ENCODE measurements at regions not wholly inside any gene's neighbourhood (a gene's known extent, or its start where the extent isn't known, plus 50 kb on each side); places are given as distances from the start of the nearest gene placed in this dataset.

DNA sequence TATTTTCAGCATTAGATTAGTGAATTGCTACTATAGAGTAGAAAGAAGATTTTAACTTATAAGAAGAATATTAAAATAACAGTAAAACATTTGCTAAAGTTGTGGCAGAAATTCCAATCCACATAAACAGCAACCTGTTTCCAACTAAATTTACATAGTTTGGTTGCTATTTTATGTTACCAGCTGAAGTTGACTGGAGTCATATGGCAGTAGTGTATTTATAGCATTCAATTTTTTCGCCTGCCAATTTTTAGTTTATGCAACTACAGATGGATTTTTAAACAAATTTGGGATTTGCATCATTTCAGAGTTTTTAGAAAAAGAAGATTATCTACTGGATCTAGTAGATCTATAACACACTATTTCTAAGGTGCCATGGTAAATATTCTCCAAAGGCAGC lies 332.5 kb upstream of the BCHE start:
- WGBS (ENCODE audit: low lambda C conversion rate): 0% methylated on average over 1 of the region's 1 CpG
- no peak overlapping the region for H3K27ac ChIP-seq (ENCODE audit: low read depth in 2 of 2, low read length in 1 of 2)
- POLR2A ChIA-PET: no interaction called here

DNA sequence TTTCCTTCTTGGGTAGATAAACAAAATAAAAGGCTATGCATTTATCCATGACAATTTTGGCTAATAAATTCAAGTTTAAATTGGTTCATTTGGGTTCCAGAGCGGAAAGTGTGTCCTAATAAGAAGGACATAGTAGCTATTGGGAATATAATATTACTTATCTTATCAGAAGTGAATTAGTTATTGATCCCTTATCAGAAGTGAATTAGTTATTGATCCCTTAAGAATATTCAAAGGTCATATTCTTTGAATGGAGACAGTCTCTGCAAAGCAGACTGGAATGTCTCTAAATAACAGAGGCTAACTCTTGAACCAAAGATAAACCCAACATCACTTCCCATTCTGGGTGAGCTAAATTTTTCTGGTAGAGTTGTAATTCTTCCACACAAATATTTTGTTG lies 290.7 kb upstream of the BCHE start:
- Histone ChIP-seq H3K4me2 (no peak overlapping the region), H3K9me2 (no peaks in the 10 kb centered on the region), H3K36me3 (replicated peaks in 1 of 2; ENCODE audit: control insufficient read depth in 1 of 2, insufficient read depth in 2 of 2, low read length in 1 of 2) (no peaks in the 10 kb centered on the region), H3K4me1 (ENCODE audit: control insufficient read depth in 1 of 2, insufficient read depth in 2 of 2, low read depth in 1 of 2, low read length in 1 of 2) (no peaks in the 10 kb centered on the region), H3K9ac (no peak overlapping the region), H4K20me1 (ENCODE audit: insufficient read depth) (no peaks in the 10 kb centered on the region), H3K79me2 (ENCODE audit: insufficient read depth) (no peaks in the 10 kb centered on the region), H3K27me3 (ENCODE audit: insufficient read depth) (no peaks in the 10 kb centered on the region), H3K4me3 (ENCODE audit: low read depth in 2 of 2, low read length in 1 of 2) (no peak overlapping the region), H2AFZ (ENCODE audit: low read depth) (no peak overlapping the region), H3K27ac (ENCODE audit: low read depth in 2 of 2, low read length in 1 of 2) (no peak overlapping the region), H3K9me3 (no peaks in the 10 kb centered on the region), H3F3A (replicated peaks; ENCODE audit: insufficient read depth) (no peaks in the 10 kb centered on the region)
- ChIA-PET CTCF (no interaction called here), POLR2A (no interaction called here)
- DNase-seq: no peak
- WGBS (ENCODE audit: low lambda C conversion rate): 6% methylated on average over 1 of the region's 1 CpG
- TF ChIP-seq POLR2AphosphoS5 (IDR thresholded peaks at IDR 0.05; ENCODE audit: low read depth, low read length) (no peak), RXRA (IDR thresholded peaks at IDR 0.05; ENCODE audit: borderline replicate concordance, low read depth) (no peak), RCOR1 (IDR thresholded peaks at IDR 0.05; ENCODE audit: low read length) (no peak), NRF1 (IDR thresholded peaks at IDR 0.05; ENCODE audit: low read depth, low read length) (no peak), MEF2A (IDR thresholded peaks at IDR 0.05; ENCODE audit: borderline replicate concordance, low read depth) (no peak), NFIC (IDR thresholded peaks at IDR 0.05; ENCODE audit: borderline replicate concordance) (no peak), EZH2phosphoT487 (IDR thresholded peaks at IDR 0.05; ENCODE audit: borderline replicate concordance, low read depth) (no peak), FOSL2 (IDR thresholded peaks at IDR 0.05; ENCODE audit: borderline replicate concordance, low read depth) (no peak)
- TF ChIP-seq, protein P1, sequence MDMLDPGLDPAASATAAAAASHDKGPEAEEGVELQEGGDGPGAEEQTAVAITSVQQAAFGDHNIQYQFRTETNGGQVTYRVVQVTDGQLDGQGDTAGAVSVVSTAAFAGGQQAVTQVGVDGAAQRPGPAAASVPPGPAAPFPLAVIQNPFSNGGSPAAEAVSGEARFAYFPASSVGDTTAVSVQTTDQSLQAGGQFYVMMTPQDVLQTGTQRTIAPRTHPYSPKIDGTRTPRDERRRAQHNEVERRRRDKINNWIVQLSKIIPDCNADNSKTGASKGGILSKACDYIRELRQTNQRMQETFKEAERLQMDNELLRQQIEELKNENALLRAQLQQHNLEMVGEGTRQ (IDR thresholded peaks at IDR 0.05; ENCODE audit: borderline replicate concordance, low read depth, low read length): no peak
- TF ChIP-seq, protein P2, sequence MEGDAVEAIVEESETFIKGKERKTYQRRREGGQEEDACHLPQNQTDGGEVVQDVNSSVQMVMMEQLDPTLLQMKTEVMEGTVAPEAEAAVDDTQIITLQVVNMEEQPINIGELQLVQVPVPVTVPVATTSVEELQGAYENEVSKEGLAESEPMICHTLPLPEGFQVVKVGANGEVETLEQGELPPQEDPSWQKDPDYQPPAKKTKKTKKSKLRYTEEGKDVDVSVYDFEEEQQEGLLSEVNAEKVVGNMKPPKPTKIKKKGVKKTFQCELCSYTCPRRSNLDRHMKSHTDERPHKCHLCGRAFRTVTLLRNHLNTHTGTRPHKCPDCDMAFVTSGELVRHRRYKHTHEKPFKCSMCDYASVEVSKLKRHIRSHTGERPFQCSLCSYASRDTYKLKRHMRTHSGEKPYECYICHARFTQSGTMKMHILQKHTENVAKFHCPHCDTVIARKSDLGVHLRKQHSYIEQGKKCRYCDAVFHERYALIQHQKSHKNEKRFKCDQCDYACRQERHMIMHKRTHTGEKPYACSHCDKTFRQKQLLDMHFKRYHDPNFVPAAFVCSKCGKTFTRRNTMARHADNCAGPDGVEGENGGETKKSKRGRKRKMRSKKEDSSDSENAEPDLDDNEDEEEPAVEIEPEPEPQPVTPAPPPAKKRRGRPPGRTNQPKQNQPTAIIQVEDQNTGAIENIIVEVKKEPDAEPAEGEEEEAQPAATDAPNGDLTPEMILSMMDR (IDR thresholded peaks at IDR 0.05): no peak
- TF ChIP-seq, protein P3, sequence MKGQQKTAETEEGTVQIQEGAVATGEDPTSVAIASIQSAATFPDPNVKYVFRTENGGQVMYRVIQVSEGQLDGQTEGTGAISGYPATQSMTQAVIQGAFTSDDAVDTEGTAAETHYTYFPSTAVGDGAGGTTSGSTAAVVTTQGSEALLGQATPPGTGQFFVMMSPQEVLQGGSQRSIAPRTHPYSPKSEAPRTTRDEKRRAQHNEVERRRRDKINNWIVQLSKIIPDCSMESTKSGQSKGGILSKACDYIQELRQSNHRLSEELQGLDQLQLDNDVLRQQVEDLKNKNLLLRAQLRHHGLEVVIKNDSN (IDR thresholded peaks at IDR 0.05; ENCODE audit: borderline replicate concordance, low read depth): no peak

More for the DNA sequence above, 332.5 kb upstream of the BCHE start:
- no peaks in the 10 kb centered on the region for H4K20me1 ChIP-seq (ENCODE audit: insufficient read depth)
- H3K27me3 ChIP-seq (ENCODE audit: insufficient read depth): no peaks in the 10 kb centered on the region
- H3K9me3 ChIP-seq: no peaks in the 10 kb centered on the region
- no peaks in the 10 kb centered on the region for H3K36me3 ChIP-seq (replicated peaks in 1 of 2; ENCODE audit: control insufficient read depth in 1 of 2, insufficient read depth in 2 of 2, low read length in 1 of 2)
- no peak overlapping the region for H3K4me3 ChIP-seq (ENCODE audit: low read depth in 2 of 2, low read length in 1 of 2)
- no peak for DNase-seq
- TF ChIP-seq, protein P4, sequence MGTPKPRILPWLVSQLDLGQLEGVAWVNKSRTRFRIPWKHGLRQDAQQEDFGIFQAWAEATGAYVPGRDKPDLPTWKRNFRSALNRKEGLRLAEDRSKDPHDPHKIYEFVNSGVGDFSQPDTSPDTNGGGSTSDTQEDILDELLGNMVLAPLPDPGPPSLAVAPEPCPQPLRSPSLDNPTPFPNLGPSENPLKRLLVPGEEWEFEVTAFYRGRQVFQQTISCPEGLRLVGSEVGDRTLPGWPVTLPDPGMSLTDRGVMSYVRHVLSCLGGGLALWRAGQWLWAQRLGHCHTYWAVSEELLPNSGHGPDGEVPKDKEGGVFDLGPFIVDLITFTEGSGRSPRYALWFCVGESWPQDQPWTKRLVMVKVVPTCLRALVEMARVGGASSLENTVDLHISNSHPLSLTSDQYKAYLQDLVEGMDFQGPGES (IDR thresholded peaks at IDR 0.05; ENCODE audit: low read depth, low read length): no peak
- TF ChIP-seq MXI1 (IDR thresholded peaks at IDR 0.05; ENCODE audit: low read depth, low read length) (no peak), TCF12 (IDR thresholded peaks at IDR 0.05) (no peak), RXRA (IDR thresholded peaks at IDR 0.05; ENCODE audit: borderline replicate concordance, low read depth) (no peak), GABPA (IDR thresholded peaks at IDR 0.05; ENCODE audit: low read depth) (no peak), RFX5 (IDR thresholded peaks at IDR 0.05; ENCODE audit: low read length) (no peak), NRF1 (IDR thresholded peaks at IDR 0.05; ENCODE audit: low read depth, low read length) (no peak), FOXM1 (IDR thresholded peaks at IDR 0.05; ENCODE audit: low read depth) (no peak), GATA2 (CRISPR knock-in tag; IDR thresholded peaks at IDR 0.05) (no peak), YY1 (IDR thresholded peaks at IDR 0.05; ENCODE audit: low read depth) (no peak)
- TF ChIP-seq, protein P5, sequence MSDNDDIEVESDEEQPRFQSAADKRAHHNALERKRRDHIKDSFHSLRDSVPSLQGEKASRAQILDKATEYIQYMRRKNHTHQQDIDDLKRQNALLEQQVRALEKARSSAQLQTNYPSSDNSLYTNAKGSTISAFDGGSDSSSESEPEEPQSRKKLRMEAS (IDR thresholded peaks at IDR 0.05; ENCODE audit: low read depth): no peak
- TF ChIP-seq, protein P6, sequence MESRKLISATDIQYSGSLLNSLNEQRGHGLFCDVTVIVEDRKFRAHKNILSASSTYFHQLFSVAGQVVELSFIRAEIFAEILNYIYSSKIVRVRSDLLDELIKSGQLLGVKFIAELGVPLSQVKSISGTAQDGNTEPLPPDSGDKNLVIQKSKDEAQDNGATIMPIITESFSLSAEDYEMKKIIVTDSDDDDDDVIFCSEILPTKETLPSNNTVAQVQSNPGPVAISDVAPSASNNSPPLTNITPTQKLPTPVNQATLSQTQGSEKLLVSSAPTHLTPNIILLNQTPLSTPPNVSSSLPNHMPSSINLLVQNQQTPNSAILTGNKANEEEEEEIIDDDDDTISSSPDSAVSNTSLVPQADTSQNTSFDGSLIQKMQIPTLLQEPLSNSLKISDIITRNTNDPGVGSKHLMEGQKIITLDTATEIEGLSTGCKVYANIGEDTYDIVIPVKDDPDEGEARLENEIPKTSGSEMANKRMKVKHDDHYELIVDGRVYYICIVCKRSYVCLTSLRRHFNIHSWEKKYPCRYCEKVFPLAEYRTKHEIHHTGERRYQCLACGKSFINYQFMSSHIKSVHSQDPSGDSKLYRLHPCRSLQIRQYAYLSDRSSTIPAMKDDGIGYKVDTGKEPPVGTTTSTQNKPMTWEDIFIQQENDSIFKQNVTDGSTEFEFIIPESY (IDR thresholded peaks at IDR 0.05; ENCODE audit: borderline replicate concordance, low read depth): no peak
- TF ChIP-seq, protein P3 (IDR thresholded peaks at IDR 0.05; ENCODE audit: borderline replicate concordance, low read depth): no peak
- H3K79me2 ChIP-seq (ENCODE audit: insufficient read depth): no peaks in the 10 kb centered on the region
- no peaks in the 10 kb centered on the region for H3K4me1 ChIP-seq (ENCODE audit: control insufficient read depth in 1 of 2, insufficient read depth in 2 of 2, low read depth in 1 of 2, low read length in 1 of 2)
- no peak overlapping the region for H2AFZ ChIP-seq (ENCODE audit: low read depth)
- CTCF ChIA-PET: no interaction called here
- H3K9me2 ChIP-seq: no peaks in the 10 kb centered on the region
- no peaks in the 10 kb centered on the region for H3F3A ChIP-seq (replicated peaks; ENCODE audit: insufficient read depth)
- H3K9ac ChIP-seq: no peak overlapping the region
- H3K4me2 ChIP-seq: no peak overlapping the region
